H1 (cell line): ENCODE measurements at regions not wholly inside any gene's neighbourhood (a gene's known extent, or its start where the extent isn't known, plus 50 kb on each side); places are given as distances from the start of the nearest gene placed in this dataset.

Experiments
- CTCF ChIA-PET: fragments of 300-600 bp; sonication (Branson Sonifier 250); formaldehyde crosslinking; loops from one replicate; lab custom pipeline; 2021; ENCODE audit not compliant: partially characterized antibody; lab: Charles Lee
- POLR2A ChIA-PET: fragments of 300-600 bp; sonication (Branson Sonifier 250); formaldehyde crosslinking; loops from one replicate; lab custom pipeline; 2021; ENCODE audit warnings: inconsistent platforms; ENCODE audit not compliant: partially characterized antibody; lab: Charles Lee
- DNase-seq, 2 experiments: peaks; one replicate each; pipeline versions ENCODE4 v3.0.0 to v3.0.0-alpha.2; 2010 to 2022; ENCODE audit warnings: low spot score in 2 of 2, low read depth in 1 of 2, mixed read lengths in 1 of 2
- FAIRE-seq: peaks from 2 replicates; lab custom pipeline; 2011; peaks lifted over from hg19 to GRCh38; lab: Jason Lieb, UNC
- H2AFZ ChIP-seq: 2 replicates; pipeline ENCODE4 v1.8.1; 2012; ENCODE audit warnings: low read length, inconsistent platforms
- H2AK5ac ChIP-seq: 2 replicates; pipeline ENCODE4 v1.6.1; 2013; ENCODE audit warnings: low read depth, low read length
- H2BK120ac ChIP-seq: replicated peaks from 2 replicates; pipeline ENCODE3; 2013; ENCODE audit warnings: low read depth, low read length, inconsistent platforms
- H2BK12ac ChIP-seq: 2 replicates; pipeline ENCODE4 v1.6.1; 2013; ENCODE audit warnings: low read depth, low read length
- H2BK15ac ChIP-seq: 2 replicates; pipeline ENCODE4 v1.6.1; 2013; ENCODE audit warnings: low read length
- H2BK20ac ChIP-seq: 2 replicates; pipeline ENCODE4 v1.6.1; 2013; ENCODE audit warnings: low read length
- H2BK5ac ChIP-seq: 2 replicates; pipeline ENCODE4 v1.6.1; 2013; ENCODE audit warnings: low read depth, low read length
- H3K14ac ChIP-seq: 2 replicates; pipeline ENCODE4 v1.6.1; 2013; ENCODE audit warnings: inconsistent platforms; ENCODE audit not compliant: insufficient read length
- H3K18ac ChIP-seq: 2 replicates; pipeline ENCODE4 v1.6.1; 2013; ENCODE audit warnings: low read length; ENCODE audit errors: extremely low read depth
- H3K23ac ChIP-seq: 2 replicates; pipeline ENCODE4 v1.6.1; 2013; ENCODE audit warnings: inconsistent platforms; ENCODE audit not compliant: insufficient read length
- H3K23me2 ChIP-seq: 2 replicates; pipeline ENCODE4 v1.6.1; 2013; ENCODE audit warnings: low read depth, low read length
- H3K27ac ChIP-seq: 2 replicates; pipeline ENCODE4 v1.6.1; 2011; ENCODE audit warnings: low read depth, low read length, inconsistent platforms
- H3K27me3 ChIP-seq, 4 experiments: replicated peaks in 1 of 4; 1 replicate in 1 of 4; 2 replicates in 3 of 4; pipeline versions ENCODE4 v1.6.1 to v1.8.1; 2011 to 2013; ENCODE audit warnings: low read length in 3 of 4, mild to moderate bottlenecking in 3 of 4, inconsistent platforms in 2 of 4, mixed read lengths in 2 of 4, moderate library complexity in 1 of 4; ENCODE audit not compliant: control insufficient read depth in 3 of 4, insufficient read depth in 3 of 4; ENCODE audit errors: extremely low read depth in 1 of 4
- H3K36me3 ChIP-seq, 4 experiments: 2 replicates each; pipeline versions ENCODE4 v1.6.1 to v1.8.1; 2011 to 2013; ENCODE audit warnings: mild to moderate bottlenecking in 4 of 4, low read length in 3 of 4, moderate library complexity in 2 of 4, control low read depth in 1 of 4, inconsistent platforms in 1 of 4; ENCODE audit not compliant: insufficient read depth in 4 of 4, control insufficient read depth in 2 of 4
- H3K4ac ChIP-seq: replicated peaks from 2 replicates; pipeline ENCODE3; 2013; ENCODE audit warnings: low read length, low read depth, mixed read lengths, inconsistent platforms; ENCODE audit not compliant: insufficient read length
- H3K4me1 ChIP-seq, 4 experiments: replicated peaks in 1 of 4; 1 replicate in 1 of 4; 2 replicates in 3 of 4; pipeline versions ENCODE4 v1.6.1 to v1.8.1; 2011 to 2013; ENCODE audit warnings: low read length in 3 of 4, inconsistent platforms in 2 of 4, mixed read lengths in 1 of 4; ENCODE audit not compliant: insufficient read depth in 4 of 4, control insufficient read depth in 3 of 4
- H3K4me2 ChIP-seq, 2 experiments: 2 replicates each; pipeline versions ENCODE4 v1.6.1 to v1.8.1; 2011 to 2013; ENCODE audit warnings: low read depth in 2 of 2, low read length in 2 of 2, control low read depth in 1 of 2, inconsistent platforms in 1 of 2, mild to moderate bottlenecking in 1 of 2; ENCODE audit not compliant: insufficient read depth in 1 of 2
- H3K4me3 ChIP-seq, 4 experiments: fragments of 200-600, 300-600 bp in 1 of 4; sonication (generic), shearing (Covaris generic), sonication (Bioruptor Twin) in 1 of 4; 2 replicates each; pipeline versions ENCODE4 v1.5.1 to v1.8.1; 2011 to 2016; ENCODE audit warnings: low read length in 4 of 4, low read depth in 3 of 4, control low read depth in 2 of 4, inconsistent platforms in 2 of 4, mild to moderate bottlenecking in 2 of 4, mixed read lengths in 1 of 4, moderate library complexity in 1 of 4; ENCODE audit not compliant: insufficient read depth in 2 of 4; ENCODE audit errors: extremely low read depth in 1 of 4
- H3K56ac ChIP-seq: replicated peaks from 2 replicates; pipeline ENCODE3; 2013; ENCODE audit warnings: low read depth, mild to moderate bottlenecking, mixed read lengths, low read length, inconsistent platforms; ENCODE audit not compliant: insufficient read length
- H3K79me1 ChIP-seq: 2 replicates; pipeline ENCODE4 v1.6.1; 2013; ENCODE audit warnings: low read depth, low read length, control low read depth
- H3K79me2 ChIP-seq, 2 experiments: 2 replicates each; pipeline versions ENCODE4 v1.6.1 to v1.8.1; 2012 to 2013; ENCODE audit warnings: low read length in 2 of 2, mild to moderate bottlenecking in 2 of 2, inconsistent platforms in 1 of 2; ENCODE audit not compliant: insufficient read depth in 2 of 2, control insufficient read depth in 1 of 2
- H3K9ac ChIP-seq, 4 experiments: replicated peaks in 1 of 4; 1 replicate in 1 of 4; 2 replicates in 3 of 4; pipeline versions ENCODE4 v1.6.1 to v1.8.1; 2011 to 2013; ENCODE audit warnings: low read depth in 3 of 4, low read length in 3 of 4, control low read depth in 2 of 4, mild to moderate bottlenecking in 2 of 4, moderate library complexity in 2 of 4, inconsistent platforms in 1 of 4; ENCODE audit errors: extremely low read depth in 1 of 4
- H3K9me3 ChIP-seq, 2 experiments: 2 replicates each; pipeline versions ENCODE4 v1.6.1 to v1.8.1; 2012 to 2013; ENCODE audit warnings: mild to moderate bottlenecking in 2 of 2, moderate library complexity in 2 of 2, control low read depth in 1 of 2, inconsistent platforms in 1 of 2, low read depth in 1 of 2, low read length in 1 of 2, mixed read lengths in 1 of 2; ENCODE audit not compliant: insufficient read depth in 2 of 2
- H4K20me1 ChIP-seq, 2 experiments: replicated peaks in 1 of 2; 2 replicates each; pipeline versions ENCODE3 to v1.8.1; 2011 to 2013; ENCODE audit warnings: inconsistent platforms in 2 of 2, low read length in 2 of 2, mild to moderate bottlenecking in 1 of 2; ENCODE audit not compliant: insufficient read depth in 2 of 2, control insufficient read depth in 1 of 2
- H4K5ac ChIP-seq: 2 replicates; pipeline ENCODE4 v1.6.1; 2013; ENCODE audit warnings: low read length, low read depth, mixed read lengths, inconsistent platforms; ENCODE audit not compliant: insufficient read length
- H4K8ac ChIP-seq: 2 replicates; pipeline ENCODE4 v1.8.0; 2013; ENCODE audit warnings: mild to moderate bottlenecking, moderate library complexity, low read length, inconsistent platforms; ENCODE audit not compliant: insufficient read depth; ENCODE audit errors: extremely low read depth
- H4K91ac ChIP-seq: replicated peaks from 2 replicates; pipeline ENCODE3; 2013; ENCODE audit warnings: low read length, mixed read lengths, inconsistent platforms; ENCODE audit not compliant: insufficient read length
- NANOG ChIP-seq: IDR thresholded peaks from 2 replicates; pipeline ENCODE4 v1.6.1; 2011; ENCODE audit warnings: low read length, low read depth, mild to moderate bottlenecking, inconsistent platforms; ENCODE audit not compliant: insufficient read depth, poor library complexity, severe bottlenecking
- WGBS, 2 experiments: shearing (Covaris generic) in 1 of 2; methylation state at CpG; one replicate each; pipeline versions ENCODE4 v1.1.6 to v1.1.7; 2013 to 2015; ENCODE audit warnings: low lambda C conversion rate in 2 of 2, mixed read lengths in 2 of 2, inconsistent platforms in 1 of 2, low coverage in 1 of 2, missing lambda C conversion rate in 1 of 2; ENCODE audit not compliant: insufficient replicate concordance in 2 of 2, insufficient coverage in 1 of 2, insufficient read length in 1 of 2; ENCODE audit errors: extremely low coverage in 1 of 2, missing lambda C conversion rate in 1 of 2; 5-methylcytosine and 5-hydroxymethylcytosine counted together
- TF ChIP-seq, protein P1 (sequence below): IDR thresholded peaks from 2 replicates; pipeline ENCODE4 v1.6.1; 2012; ENCODE audit warnings: inconsistent platforms

- Histone ChIP-seq H2BK15ac (no peak overlapping the region), H3K4me1 (peaks cover 0 to 5% (median 2%) of the 10 kb centered on the region in 4 experiments; a peak in 4 of 7 replicates), H2BK12ac (no peak overlapping the region), H3K36me3 (no peaks in the 10 kb centered on the region), H3K79me1 (no peaks in the 10 kb centered on the region), H3K23ac (no peak overlapping the region), H3K27me3 (no peaks in the 10 kb centered on the region), H2AK5ac (no peak overlapping the region), H3K9ac (no peak overlapping the region), H2BK5ac (no peak overlapping the region), H2BK120ac (no peak overlapping the region), H2AFZ (no peak overlapping the region), H3K79me2 (no peaks in the 10 kb centered on the region), H2BK20ac (no peak overlapping the region), H3K56ac (no peak overlapping the region), H4K5ac (no peak overlapping the region), H3K4ac (no peak overlapping the region), H3K14ac (no peak overlapping the region), H3K4me2 (no peak overlapping the region), H4K20me1 (no peaks in the 10 kb centered on the region), H3K23me2 (no peaks in the 10 kb centered on the region), H3K9me3 (no peaks in the 10 kb centered on the region), H3K27ac (no peak overlapping the region), H4K8ac (no peak overlapping the region), H4K91ac (no peak overlapping the region), H3K4me3 (no peak overlapping the region), H3K18ac (no peak overlapping the region)
- 88% methylated on average over 6 of the region's 6 CpGs; no CpG with 5 or more reads in 1 of the 2 experiments for WGBS, 2 experiments
- FAIRE-seq = no peak
- ChIA-PET CTCF (interaction anchor here (0.6 to 1.0 kb wide), 3 partner anchors 8 to 20 kb away, joined by 3 read pairs; no protein-coding TSS in a partner anchor), POLR2A (no interaction called here)
- DNase-seq = no peak
- TF ChIP-seq, protein P1, sequence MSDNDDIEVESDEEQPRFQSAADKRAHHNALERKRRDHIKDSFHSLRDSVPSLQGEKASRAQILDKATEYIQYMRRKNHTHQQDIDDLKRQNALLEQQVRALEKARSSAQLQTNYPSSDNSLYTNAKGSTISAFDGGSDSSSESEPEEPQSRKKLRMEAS = no peak
- no peak for TF ChIP-seq NANOG
Measured at GRCh38 chr6:51342393-51342792, 523.7 kb downstream of the TFAP2B start.
